Ishikawa (cell line): ENCODE measurements at regions not wholly inside any gene's neighbourhood (a gene's known extent, or its start where the extent isn't known, plus 50 kb on each side); places are given as distances from the start of the nearest gene placed in this dataset.

Experiments used
- CEBPB ChIP-seq: IDR thresholded peaks from 2 replicates; pipeline ENCODE4 v1.6.1; 2012
- CREB1 ChIP-seq: IDR thresholded peaks from 2 replicates; pipeline ENCODE4 v1.6.1; 2012; ENCODE audit warnings: low read depth
- EGR1 ChIP-seq: IDR thresholded peaks from 2 replicates; pipeline ENCODE4 v1.6.1; 2012
- EP300 ChIP-seq: IDR thresholded peaks from 2 replicates; pipeline ENCODE4 v1.6.1; 2012; ENCODE audit warnings: borderline replicate concordance
- FOXM1 ChIP-seq: IDR thresholded peaks from 2 replicates; pipeline ENCODE4 v1.6.1; 2012; ENCODE audit warnings: low read depth, borderline replicate concordance
- NFIC ChIP-seq: IDR thresholded peaks from 2 replicates; pipeline ENCODE4 v1.6.1; 2012
- RAD21 ChIP-seq: IDR thresholded peaks from 2 replicates; pipeline ENCODE4 v1.6.1; 2012; ENCODE audit warnings: low read depth
- TAF1 ChIP-seq: IDR thresholded peaks from 2 replicates; pipeline ENCODE4 v1.6.1; 2012; ENCODE audit warnings: low read depth, mild to moderate bottlenecking
- TCF12 ChIP-seq: IDR thresholded peaks from 2 replicates; pipeline ENCODE4 v1.6.1; 2012; ENCODE audit warnings: low read depth
- TEAD4 ChIP-seq: IDR thresholded peaks from 2 replicates; pipeline ENCODE4 v1.6.1; 2012
- USF1 ChIP-seq: IDR thresholded peaks from 2 replicates; pipeline ENCODE4 v1.6.1; 2012
- YY1 ChIP-seq: IDR thresholded peaks from 2 replicates; pipeline ENCODE4 v1.6.1; 2012; ENCODE audit warnings: low read depth
- ZBTB7A ChIP-seq: IDR thresholded peaks from 2 replicates; pipeline ENCODE4 v1.6.1; 2012; ENCODE audit warnings: low read depth
- TF ChIP-seq, protein P1 (sequence below): IDR thresholded peaks from 2 replicates; pipeline ENCODE4 v1.6.1; 2012
- TF ChIP-seq, protein P2 (sequence below): IDR thresholded peaks from 2 replicates; pipeline ENCODE4 v1.6.1; 2012; ENCODE audit warnings: low read depth, mild to moderate bottlenecking

GRCh38 chr2:167438206-167438605, 549.9 kb downstream of the XIRP2 start:
- TF ChIP-seq EP300: no peak

DNA sequence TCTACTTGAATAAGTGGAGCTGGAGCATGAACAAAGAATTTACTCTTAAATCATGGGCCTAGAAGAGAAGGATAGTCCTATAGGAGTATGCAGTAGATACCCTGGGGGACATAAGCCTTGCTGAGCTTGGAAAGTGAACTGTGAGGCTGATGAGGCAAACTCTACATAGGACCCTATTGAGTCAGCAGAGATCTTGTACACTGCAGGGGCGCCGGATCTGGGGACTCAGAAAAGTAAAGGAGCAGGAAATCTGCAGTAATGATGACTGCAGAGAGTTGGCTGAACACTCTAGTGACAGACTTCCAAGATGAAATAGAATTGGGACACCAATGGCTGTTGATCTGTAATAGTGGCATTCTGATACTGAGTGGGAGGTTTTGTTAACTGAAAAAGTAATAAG, 543.7 kb downstream of the XIRP2 start:
- TF ChIP-seq TAF1 (no peak), RAD21 (no peak), CEBPB (no peak), NFIC (no peak), ZBTB7A (no peak), CREB1 (no peak), EP300 (no peak), USF1 (no peak), FOXM1 (no peak), YY1 (no peak), TCF12 (no peak), TEAD4 (no peak)
- TF ChIP-seq, protein P1, sequence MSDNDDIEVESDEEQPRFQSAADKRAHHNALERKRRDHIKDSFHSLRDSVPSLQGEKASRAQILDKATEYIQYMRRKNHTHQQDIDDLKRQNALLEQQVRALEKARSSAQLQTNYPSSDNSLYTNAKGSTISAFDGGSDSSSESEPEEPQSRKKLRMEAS: no peak
- TF ChIP-seq, protein P2, sequence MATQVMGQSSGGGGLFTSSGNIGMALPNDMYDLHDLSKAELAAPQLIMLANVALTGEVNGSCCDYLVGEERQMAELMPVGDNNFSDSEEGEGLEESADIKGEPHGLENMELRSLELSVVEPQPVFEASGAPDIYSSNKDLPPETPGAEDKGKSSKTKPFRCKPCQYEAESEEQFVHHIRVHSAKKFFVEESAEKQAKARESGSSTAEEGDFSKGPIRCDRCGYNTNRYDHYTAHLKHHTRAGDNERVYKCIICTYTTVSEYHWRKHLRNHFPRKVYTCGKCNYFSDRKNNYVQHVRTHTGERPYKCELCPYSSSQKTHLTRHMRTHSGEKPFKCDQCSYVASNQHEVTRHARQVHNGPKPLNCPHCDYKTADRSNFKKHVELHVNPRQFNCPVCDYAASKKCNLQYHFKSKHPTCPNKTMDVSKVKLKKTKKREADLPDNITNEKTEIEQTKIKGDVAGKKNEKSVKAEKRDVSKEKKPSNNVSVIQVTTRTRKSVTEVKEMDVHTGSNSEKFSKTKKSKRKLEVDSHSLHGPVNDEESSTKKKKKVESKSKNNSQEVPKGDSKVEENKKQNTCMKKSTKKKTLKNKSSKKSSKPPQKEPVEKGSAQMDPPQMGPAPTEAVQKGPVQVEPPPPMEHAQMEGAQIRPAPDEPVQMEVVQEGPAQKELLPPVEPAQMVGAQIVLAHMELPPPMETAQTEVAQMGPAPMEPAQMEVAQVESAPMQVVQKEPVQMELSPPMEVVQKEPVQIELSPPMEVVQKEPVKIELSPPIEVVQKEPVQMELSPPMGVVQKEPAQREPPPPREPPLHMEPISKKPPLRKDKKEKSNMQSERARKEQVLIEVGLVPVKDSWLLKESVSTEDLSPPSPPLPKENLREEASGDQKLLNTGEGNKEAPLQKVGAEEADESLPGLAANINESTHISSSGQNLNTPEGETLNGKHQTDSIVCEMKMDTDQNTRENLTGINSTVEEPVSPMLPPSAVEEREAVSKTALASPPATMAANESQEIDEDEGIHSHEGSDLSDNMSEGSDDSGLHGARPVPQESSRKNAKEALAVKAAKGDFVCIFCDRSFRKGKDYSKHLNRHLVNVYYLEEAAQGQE: no peak

DNA sequence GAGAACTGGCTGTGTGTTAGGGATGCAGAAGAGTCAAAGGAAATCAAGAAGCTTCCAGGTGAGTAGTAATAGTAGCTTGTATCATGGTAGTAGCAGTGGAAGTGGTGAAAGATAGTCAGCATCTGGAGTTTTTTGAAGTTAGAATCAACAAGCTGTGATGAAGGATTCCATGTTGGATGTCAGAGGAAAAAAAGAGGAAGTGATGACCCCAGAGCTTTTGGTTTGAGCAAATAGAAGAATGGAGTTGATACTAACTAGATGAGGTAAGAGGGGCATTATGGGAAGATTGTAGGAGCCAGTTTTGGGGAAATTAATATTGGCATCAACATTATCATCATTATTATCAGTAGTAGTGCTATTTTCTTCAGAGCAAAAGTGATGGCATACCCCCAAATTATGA, 542.2 kb downstream of the XIRP2 start:
- TF ChIP-seq, protein P2: no peak
- TF ChIP-seq CEBPB (no peak), TCF12 (no peak), NFIC (no peak), USF1 (no peak), EGR1 (no peak), TEAD4 (no peak), FOXM1 (no peak), EP300 (no peak)

DNA sequence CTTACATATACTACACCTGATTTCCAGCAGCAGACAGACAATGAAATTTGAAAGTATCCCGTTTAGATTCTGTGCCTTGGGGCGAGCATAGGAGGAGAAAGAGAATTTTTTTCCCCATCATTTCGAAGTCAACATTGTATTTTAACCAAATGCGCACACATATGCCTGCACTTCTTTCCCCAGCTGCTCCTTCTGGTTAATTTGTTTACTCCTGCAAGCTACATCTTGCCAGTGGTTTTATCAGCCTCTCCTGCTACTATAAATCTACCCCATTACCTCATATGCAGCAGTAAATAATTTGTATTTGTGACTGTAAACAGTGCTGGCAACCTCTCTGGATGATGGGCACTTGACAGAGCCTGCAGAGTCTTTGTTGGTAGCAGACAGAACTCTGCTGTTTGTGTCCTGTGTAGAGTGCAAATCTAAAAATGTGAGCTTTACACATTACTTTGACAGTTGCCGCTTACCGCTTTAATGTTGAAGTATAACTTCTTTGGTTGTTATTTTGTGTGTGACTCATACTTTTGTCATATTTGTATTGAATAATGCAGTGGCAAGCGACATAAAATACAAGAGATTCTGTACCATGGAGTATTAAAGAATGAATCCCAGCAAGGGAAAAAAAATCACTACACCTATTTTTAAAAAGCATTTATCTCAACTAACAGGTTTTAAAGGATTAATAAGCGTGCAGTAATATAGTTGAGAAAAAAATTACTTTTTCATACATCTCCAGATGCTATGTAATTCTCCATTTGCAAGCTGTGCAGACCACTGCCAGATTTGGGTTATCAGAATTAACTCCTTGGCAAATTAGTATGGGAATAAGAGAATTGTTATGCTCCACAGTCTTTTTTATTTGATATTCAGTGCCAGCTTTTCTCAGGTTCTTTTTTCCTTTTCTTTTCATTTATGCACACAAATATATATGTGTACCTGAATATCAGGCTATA, 536.8 kb downstream of the XIRP2 start:
- TF ChIP-seq, protein P1: no peak
- no peak for TF ChIP-seq TEAD4
- no peak for TF ChIP-seq EGR1
- no peak for TF ChIP-seq ZBTB7A
- no peak for TF ChIP-seq TAF1
- TF ChIP-seq, protein P2: no peak
- no peak for TF ChIP-seq CEBPB
- TF ChIP-seq NFIC: no peak
- no peak for TF ChIP-seq EP300
- TF ChIP-seq YY1: no peak
- no peak for TF ChIP-seq FOXM1
- TF ChIP-seq USF1: no peak
- TF ChIP-seq CREB1: no peak
- no peak for TF ChIP-seq TCF12
- no peak for TF ChIP-seq RAD21
